Natural killer cell (primary cell): ENCODE measurements at regions not wholly inside any gene's neighbourhood (a gene's known extent, or its start where the extent isn't known, plus 50 kb on each side); places are given as distances from the start of the nearest gene placed in this dataset.

ENCODE experiments used
- ATAC-seq, 3 donors: fragments of 150-1000 bp in 2 of 3; fragments of 200-7000 bp in 1 of 3; cut with Tn5 transposase; 1 replicate in 1 of 3; 2 replicates in 2 of 3; pipeline ENCODE4 v1.10.0; 2021; ENCODE audit warnings: mild to moderate bottlenecking in 2 of 3, moderate library complexity in 2 of 3
- DNase-seq, 2 donors: peaks; one replicate each; pipeline versions ENCODE4 v3.0.0 to v3.0.0-alpha.2; 2013 to 2021; ENCODE audit warnings: mixed read lengths in 1 of 2
- H3K27ac ChIP-seq: one replicate; pipeline ENCODE4 v1.5.1; 2013; ENCODE audit warnings: mild to moderate bottlenecking, low read length
- H3K27me3 ChIP-seq: one replicate; pipeline ENCODE4 v1.6.1; 2013; ENCODE audit warnings: low read length; ENCODE audit not compliant: control insufficient read depth, insufficient read depth
- H3K36me3 ChIP-seq: one replicate; pipeline ENCODE4 v1.6.1; 2013; ENCODE audit warnings: low read length; ENCODE audit not compliant: control insufficient read depth, insufficient read depth
- H3K4me1 ChIP-seq: one replicate; pipeline ENCODE4 v1.6.1; 2013; ENCODE audit warnings: low read length; ENCODE audit not compliant: control insufficient read depth, insufficient read depth
- H3K4me3 ChIP-seq: one replicate; pipeline ENCODE4 v1.5.1; 2013; ENCODE audit warnings: low read length
- H3K9me3 ChIP-seq: one replicate; pipeline ENCODE4 v1.6.1; 2013; ENCODE audit warnings: low read length; ENCODE audit not compliant: control insufficient read depth, insufficient read depth
- H3K27ac Mint-ChIP-seq, 2 donors: one replicate each; pipeline ENCODE4 v1.8.0; 2022; ENCODE audit warnings: mild to moderate bottlenecking in 2 of 2, mixed read lengths in 2 of 2, moderate library complexity in 1 of 2
- H3K27me3 Mint-ChIP-seq, 2 donors: one replicate each; pipeline ENCODE4 v1.8.0; 2022; ENCODE audit warnings: low read depth in 2 of 2, mixed read lengths in 2 of 2
- H3K36me3 Mint-ChIP-seq: one replicate; pipeline ENCODE4 v1.8.0; 2022; ENCODE audit warnings: mixed read lengths
- H3K4me1 Mint-ChIP-seq, 2 donors: one replicate each; pipeline ENCODE4 v1.8.0; 2022; ENCODE audit warnings: mixed read lengths in 2 of 2
- H3K4me3 Mint-ChIP-seq: one replicate; pipeline ENCODE4 v1.8.0; 2022; ENCODE audit warnings: mild to moderate bottlenecking, moderate library complexity, mixed read lengths
- H3K9me3 Mint-ChIP-seq, 2 donors: one replicate each; pipeline ENCODE4 v1.8.0; 2022; ENCODE audit warnings: mixed read lengths in 2 of 2
- CTCF ChIP-seq: fragments of 200-600 bp; IDR thresholded peaks from one replicate; pipeline ENCODE4 v1.8.0; 2022; ENCODE audit warnings: antibody characterized with exemption
- WGBS: methylation state at CpG from one replicate; pipeline ENCODE4 v1.1.7; 2013; ENCODE audit warnings: missing lambda C conversion rate; ENCODE audit not compliant: insufficient coverage; 5-methylcytosine and 5-hydroxymethylcytosine counted together
- intact Hi-C: fragments of 100-400 bp; cut with micrococcal nuclease; formaldehyde crosslinking; loops from one replicate; pipeline ENCODE4 v1.14.2; 2022

- H3K4me3 Mint-ChIP-seq, result no peak overlapping the region
These were observed 252.5 kb upstream of the NOX3 start for GRCh38 chr6:155708100-155708499.

GRCh38 chr6:155706806-155707205 is 251.2 kb upstream of the NOX3 start:
- Histone ChIP-seq H3K27ac (no peak overlapping the region), H3K9me3 (no peaks in the 10 kb centered on the region), H3K4me1 (no peaks in the 10 kb centered on the region), H3K4me3 (no peak overlapping the region), H3K27me3 (no peaks in the 10 kb centered on the region), H3K36me3 (no peaks in the 10 kb centered on the region)
- H3K9me3 Mint-ChIP-seq, result peaks cover 6 to 7% of the 10 kb centered on the region in 2 donors
- H3K27ac Mint-ChIP-seq, result no peak overlapping the region
- H3K4me1 Mint-ChIP-seq, result no peaks in the 10 kb centered on the region
- intact Hi-C loops, result no loop called here
- ATAC-seq, result no peak
- peaks cover 5% of the 10 kb centered on the region for H3K36me3 Mint-ChIP-seq
- no peaks in the 10 kb centered on the region for H3K27me3 Mint-ChIP-seq
- no peak for DNase-seq
- 83% methylated on average over 1 of the region's 1 CpG for WGBS
- TF ChIP-seq CTCF, result peak; percentile 3
- H3K4me3 Mint-ChIP-seq, result no peak overlapping the region

More at GRCh38 chr6:155708100-155708499, 252.5 kb upstream of the NOX3 start:
- H3K36me3 ChIP-seq, result no peaks in the 10 kb centered on the region
- DNase-seq (no peak), ATAC-seq (no peak)
- Mint-ChIP-seq H3K4me1 (no peaks in the 10 kb centered on the region), H3K27ac (no peak overlapping the region), H3K9me3 (peaks cover 6 to 7% of the 10 kb centered on the region in 2 donors), H3K27me3 (no peaks in the 10 kb centered on the region), H3K36me3 (peaks cover 5% of the 10 kb centered on the region)
- H3K27ac ChIP-seq, result no peak overlapping the region
- H3K4me1 ChIP-seq, result no peaks in the 10 kb centered on the region
- 95% methylated on average over 5 of the region's 5 CpGs for WGBS
- H3K4me3 ChIP-seq, result no peak overlapping the region
- intact Hi-C loops, result no loop called here
- H3K9me3 ChIP-seq, result no peaks in the 10 kb centered on the region
- no peaks in the 10 kb centered on the region for H3K27me3 ChIP-seq
- no peak for TF ChIP-seq CTCF

- Mint-ChIP-seq H3K27me3 (no peaks in the 10 kb centered on the region), H3K9me3 (peaks cover 2 to 7% of the 10 kb centered on the region in 2 donors), H3K27ac (no peak overlapping the region), H3K4me1 (no peaks in the 10 kb centered on the region), H3K4me3 (no peak overlapping the region), H3K36me3 (peaks cover 5% of the 10 kb centered on the region)
- ATAC-seq, result no peak
- H3K36me3 ChIP-seq, result no peaks in the 10 kb centered on the region
- no peaks in the 10 kb centered on the region for H3K4me1 ChIP-seq
- whole genome bisulfite sequencing, result 64% methylated on average over 2 of the region's 2 CpGs
- H3K27ac ChIP-seq, result no peak overlapping the region
- H3K4me3 ChIP-seq, result no peak overlapping the region
- no peak for DNase-seq
- no peaks in the 10 kb centered on the region for H3K9me3 ChIP-seq
- TF ChIP-seq CTCF, result peak; percentile 5
- H3K27me3 ChIP-seq, result no peaks in the 10 kb centered on the region
- intact Hi-C loops, result no loop called here
These were observed 250.7 kb upstream of the NOX3 start for GRCh38 chr6:155706341-155706740.

GRCh38 chr6:155701342-155701741 is 245.7 kb upstream of the NOX3 start:
- no peaks in the 10 kb centered on the region for H3K27me3 Mint-ChIP-seq
- H3K9me3 Mint-ChIP-seq, result peaks cover 2 to 7% of the 10 kb centered on the region in 2 donors
- H3K27ac Mint-ChIP-seq, result no peak overlapping the region
- H3K4me1 Mint-ChIP-seq, result no peaks in the 10 kb centered on the region
- Histone ChIP-seq H3K4me1 (no peaks in the 10 kb centered on the region), H3K27ac (no peak overlapping the region), H3K9me3 (no peaks in the 10 kb centered on the region), H3K27me3 (no peaks in the 10 kb centered on the region), H3K4me3 (no peak overlapping the region), H3K36me3 (no peaks in the 10 kb centered on the region)
- DNase-seq, result no peak
- ATAC-seq, result no peak
- intact Hi-C loops, result no loop called here
- no peak for TF ChIP-seq CTCF
- no peak overlapping the region for H3K4me3 Mint-ChIP-seq
- H3K36me3 Mint-ChIP-seq, result peaks cover 5% of the 10 kb centered on the region
- WGBS, result 87% methylated on average over 6 of the region's 6 CpGs
